Stimulated activated CD8-positive, alpha-beta memory T cell treated with anti-CD3 and anti-CD28 coated beads, Interleukin-12 subunit alpha, Interleukin-12 subunit beta, amount 100 ng/mL, for 4 hours (primary cell): ENCODE measurements at regions not wholly inside any gene's neighbourhood (a gene's known extent, or its start where the extent isn't known, plus 50 kb on each side); places are given as distances from the start of the nearest gene placed in this dataset.
"Not testable (repeated sequence)": the region's sequence is repeated elsewhere in the genome, so short reads cannot be mapped to it uniquely, and the experiment has no call there.

ENCODE experiments used
- DNase-seq: peaks from one replicate; pipeline ENCODE4 v3.0.0-alpha.2; 2020; ENCODE audit warnings: low read depth

- no peak for DNase-seq
Measured at GRCh38 chr6:56838965-56839364, 115.9 kb upstream of the BEND6 start.

- DNase-seq: no peak
Measured at GRCh38 chr6:56838016-56838555, 116.8 kb upstream of the BEND6 start.

- no peak for DNase-seq
Measured at GRCh38 chr6:56837322-56837894, 117.5 kb upstream of the BEND6 start.

- no peak for DNase-seq
Measured at GRCh38 chr6:56835612-56836011, 119.3 kb upstream of the BEND6 start.

- DNase-seq: no peak
Measured at GRCh38 chr6:56833873-56834272, 121.0 kb upstream of the BEND6 start.

- no peak for DNase-seq
Measured at GRCh38 chr6:56833127-56833791, 121.6 kb upstream of the BEND6 start.

GRCh38 chr6:56832225-56832624 is 122.7 kb upstream of the BEND6 start:
- no peak for DNase-seq

GRCh38 chr6:56831334-56831733 is 123.6 kb upstream of the BEND6 start:
- DNase-seq: no peak

- DNase-seq: no peak
Measured at GRCh38 chr6:56827908-56828649, 126.8 kb upstream of the BEND6 start.

- not testable (repeated sequence) for DNase-seq
Measured at GRCh38 chr6:56824431-56824830, 130.5 kb upstream of the BEND6 start.

GRCh38 chr6:56821005-56821432 is 133.9 kb upstream of the BEND6 start:
- no peak for DNase-seq

GRCh38 chr6:56820060-56820459 is 134.8 kb upstream of the BEND6 start:
- DNase-seq: no peak

- no peak for DNase-seq
Measured at GRCh38 chr6:56819604-56820003, 135.3 kb upstream of the BEND6 start.

GRCh38 chr6:56816370-56816769 is 138.5 kb upstream of the BEND6 start:
- no peak for DNase-seq

GRCh38 chr6:56815436-56815835 is 139.5 kb upstream of the BEND6 start:
- no peak for DNase-seq

GRCh38 chr6:56814802-56815201 is 140.1 kb upstream of the BEND6 start:
- no peak for DNase-seq

GRCh38 chr6:56814308-56814707 is 140.6 kb upstream of the BEND6 start:
- DNase-seq: no peak

GRCh38 chr6:56812851-56813250 is 142.1 kb upstream of the BEND6 start:
- DNase-seq: not testable (repeated sequence)

- no peak for DNase-seq
Measured at GRCh38 chr6:56808871-56809359, 146.0 kb upstream of the BEND6 start.

GRCh38 chr6:56807989-56808337 is 146.9 kb upstream of the BEND6 start:
- no peak for DNase-seq

GRCh38 chr6:56807326-56807988 is 147.4 kb upstream of the BEND6 start:
- DNase-seq: no peak

- no peak for DNase-seq
Measured at GRCh38 chr6:56806368-56806767, 148.5 kb upstream of the BEND6 start.
